B cell (primary cell): ENCODE measurements at regions not wholly inside any gene's neighbourhood (a gene's known extent, or its start where the extent isn't known, plus 50 kb on each side); places are given as distances from the start of the nearest gene placed in this dataset.

Source experiments
- ATAC-seq: fragments of 200-7000 bp; cut with Tn5 transposase; one replicate; pipeline ENCODE4 v1.10.0; 2021; ENCODE audit warnings: low read depth, mild to moderate bottlenecking, moderate number of reproducible peaks, moderate library complexity
- CTCF ChIA-PET: fragments of 350-600 bp; sonication (Branson Sonifier 250); formaldehyde crosslinking; loops from one replicate; lab custom pipeline; 2021; ENCODE audit warnings: antibody characterized with exemption, inconsistent platforms; lab: Charles Lee
- POLR2A ChIA-PET: fragments of 350-600 bp; sonication (Branson Sonifier 250); formaldehyde crosslinking; loops from one replicate; lab custom pipeline; 2021; ENCODE audit warnings: antibody characterized with exemption; lab: Charles Lee
- DNase-seq: peaks from one replicate; pipeline ENCODE4 v3.0.0; 2013
- H2AFZ ChIP-seq: 2 replicates; pipeline ENCODE4 v1.6.1; 2012; ENCODE audit warnings: mild to moderate bottlenecking, low read depth, low read length; ENCODE audit not compliant: insufficient read depth, poor library complexity, severe bottlenecking
- H3K27ac ChIP-seq, 2 donors: 1 replicate in 1 of 2; 2 replicates in 1 of 2; pipeline ENCODE4 v1.5.1; 2012 to 2013; ENCODE audit warnings: low read length in 2 of 2, mild to moderate bottlenecking in 2 of 2, moderate library complexity in 1 of 2
- H3K27me3 ChIP-seq, 4 experiments: fragments of 200-600 bp in 1 of 4; sonication (generic) in 1 of 4; replicated peaks in 1 of 4; 1 replicate in 2 of 4; 2 replicates in 2 of 4; pipeline versions ENCODE4 v1.6.1 to v1.7.0; 2013 to 2016; ENCODE audit warnings: low read length in 3 of 4, mild to moderate bottlenecking in 2 of 4, mixed read lengths in 1 of 4, moderate library complexity in 1 of 4; ENCODE audit not compliant: insufficient read depth in 4 of 4, control insufficient read depth in 3 of 4; ENCODE audit errors: control extremely low read depth in 1 of 4
- H3K36me3 ChIP-seq, 2 experiments: replicated peaks in 1 of 2; 1 replicate in 1 of 2; 2 replicates in 1 of 2; pipeline versions ENCODE4 v1.6.1 to v1.7.1; 2013; ENCODE audit warnings: low read length in 1 of 2; ENCODE audit not compliant: insufficient read depth in 2 of 2, control insufficient read depth in 1 of 2; ENCODE audit errors: control extremely low read depth in 1 of 2, extremely low read depth in 1 of 2
- H3K4me1 ChIP-seq, 2 donors: fragments of 200-600 bp in 1 of 2; sonication (generic) in 1 of 2; 1 replicate in 1 of 2; 2 replicates in 1 of 2; pipeline versions ENCODE4 v1.5.1 to v1.6.1; 2013 to 2017; ENCODE audit warnings: low read length in 2 of 2; ENCODE audit not compliant: control insufficient read depth in 2 of 2, insufficient read depth in 2 of 2
- H3K4me2 ChIP-seq: replicated peaks from 2 replicates; pipeline ENCODE3; 2012; ENCODE audit warnings: mild to moderate bottlenecking, low read depth, low read length; ENCODE audit not compliant: poor library complexity, severe bottlenecking
- H3K4me3 ChIP-seq, 5 experiments: fragments of 200-600 bp in 1 of 5; sonication (generic) in 1 of 5; 1 replicate in 3 of 5; 2 replicates in 2 of 5; pipeline versions ENCODE4 v1.5.1 to v1.7.0; 2011 to 2016; ENCODE audit warnings: low read length in 4 of 5, mild to moderate bottlenecking in 4 of 5, low read depth in 2 of 5, control low read depth in 1 of 5, moderate library complexity in 1 of 5; ENCODE audit not compliant: insufficient read depth in 1 of 5; ENCODE audit errors: control extremely low read depth in 1 of 5, extremely low read depth in 1 of 5
- H3K79me2 ChIP-seq: fragments of 200-600 bp; sonication (generic); one replicate; pipeline ENCODE4 v1.6.0; 2016; ENCODE audit warnings: low read length; ENCODE audit not compliant: control insufficient read depth, insufficient read depth
- H3K9ac ChIP-seq: fragments of 200-600 bp; sonication (generic); 2 replicates; pipeline ENCODE4 v1.6.1; 2017; ENCODE audit warnings: mild to moderate bottlenecking, low read length, moderate library complexity
- H3K9me3 ChIP-seq, 3 donors: one replicate each; pipeline versions ENCODE4 v1.6.1 to v1.7.1; 2013; ENCODE audit warnings: low read length in 2 of 3; ENCODE audit not compliant: control insufficient read depth in 2 of 3, insufficient read depth in 1 of 3; ENCODE audit errors: control extremely low read depth in 1 of 3
- H4K20me1 ChIP-seq: 2 replicates; pipeline ENCODE4 v1.6.0; 2012; ENCODE audit warnings: mild to moderate bottlenecking, low read length; ENCODE audit not compliant: insufficient read depth, control insufficient read depth, poor library complexity, severe bottlenecking
- H3K27ac Mint-ChIP-seq: one replicate; pipeline ENCODE4 v1.8.0; 2021; ENCODE audit warnings: mixed read lengths
- H3K27me3 Mint-ChIP-seq: one replicate; pipeline ENCODE4 v1.8.0; 2021; ENCODE audit warnings: mixed read lengths
- H3K4me1 Mint-ChIP-seq: one replicate; pipeline ENCODE4 v1.8.0; 2021; ENCODE audit warnings: mixed read lengths
- H3K4me3 Mint-ChIP-seq: one replicate; pipeline ENCODE4 v1.8.0; 2021; ENCODE audit warnings: mixed read lengths
- H3K9me3 Mint-ChIP-seq: one replicate; pipeline ENCODE4 v1.8.0; 2022; ENCODE audit warnings: mixed read lengths; ENCODE audit not compliant: insufficient read depth
- CTCF ChIP-seq: fragments of 200-600 bp; IDR thresholded peaks from one replicate; pipeline ENCODE4 v1.8.0; 2022; ENCODE audit warnings: antibody characterized with exemption, mild to moderate bottlenecking
- EZH2 ChIP-seq: IDR thresholded peaks from 2 replicates; pipeline ENCODE4 v1.6.1; 2012; ENCODE audit warnings: borderline replicate concordance, low read depth, mild to moderate bottlenecking, moderate library complexity, low read length; ENCODE audit not compliant: insufficient read depth, poor library complexity, severe bottlenecking
- WGBS: methylation state at CpG from one replicate; pipeline ENCODE4 v1.1.5; 2013; ENCODE audit warnings: missing lambda C conversion rate; ENCODE audit not compliant: insufficient coverage; 5-methylcytosine and 5-hydroxymethylcytosine counted together
- intact Hi-C: fragments of 100-400 bp; cut with micrococcal nuclease; formaldehyde crosslinking; loops from one replicate; pipeline ENCODE4 v1.10.0; 2022

DNA sequence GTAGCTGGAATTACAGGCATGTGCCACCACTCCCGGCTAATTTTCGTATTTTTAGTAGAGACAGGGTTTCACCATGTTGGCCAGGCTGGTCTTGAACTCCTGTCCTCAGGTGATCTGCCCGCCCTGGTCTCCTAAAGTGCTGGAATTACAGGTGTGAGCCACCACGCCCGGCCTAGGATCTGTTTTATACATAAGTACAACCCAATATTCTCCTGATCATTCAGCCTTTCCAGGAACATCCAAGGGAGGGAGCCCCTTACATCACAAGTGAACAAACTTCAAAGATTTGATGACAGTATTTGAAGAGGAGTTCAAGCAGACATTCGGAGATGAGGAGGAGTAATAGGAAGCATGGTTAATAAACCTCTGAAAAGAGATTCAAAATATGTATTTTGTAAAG lies 54.9 kb upstream of the RAB3GAP2 start:
- 100% methylated on average over 3 of the region's 6 CpGs for WGBS
- no peak overlapping the region for H3K4me3 Mint-ChIP-seq
- H3K27ac ChIP-seq = no peak overlapping the region
- H3K27ac Mint-ChIP-seq = no peak overlapping the region
- POLR2A ChIA-PET = no interaction called here
- intact Hi-C loops = no loop called here
- CTCF ChIA-PET = no interaction called here
- no peaks in the 10 kb centered on the region for H3K4me1 Mint-ChIP-seq
- no peaks in the 10 kb centered on the region for H3K9me3 Mint-ChIP-seq
- H3K27me3 Mint-ChIP-seq = peaks cover 8% of the 10 kb centered on the region
- DNase-seq (no peak), ATAC-seq (no peak)
- H3K4me1 ChIP-seq = no peaks in the 10 kb centered on the region
- H3K79me2 ChIP-seq = no peaks in the 10 kb centered on the region
- no peak for TF ChIP-seq EZH2
- TF ChIP-seq CTCF = no peak
- H3K27me3 ChIP-seq = peaks cover 0 to 3% (median 0%) of the 10 kb centered on the region in 4 experiments
- H3K4me3 ChIP-seq = no peak overlapping the region
- no peaks in the 10 kb centered on the region for H3K36me3 ChIP-seq
- no peak overlapping the region for H3K4me2 ChIP-seq
- no peak overlapping the region for H3K9ac ChIP-seq
- no peaks in the 10 kb centered on the region for H4K20me1 ChIP-seq
- H3K9me3 ChIP-seq = no peaks in the 10 kb centered on the region
- H2AFZ ChIP-seq = no peak overlapping the region

GRCh38 chr1:220326578-220326977 lies 54.3 kb upstream of the RAB3GAP2 start:
- no peaks in the 10 kb centered on the region for H3K4me1 Mint-ChIP-seq
- TF ChIP-seq EZH2 (no peak), CTCF (no peak)
- no peaks in the 10 kb centered on the region for H4K20me1 ChIP-seq
- no peaks in the 10 kb centered on the region for H3K36me3 ChIP-seq
- H3K9me3 Mint-ChIP-seq = no peaks in the 10 kb centered on the region
- H3K4me3 Mint-ChIP-seq = no peak overlapping the region
- H2AFZ ChIP-seq = no peak overlapping the region
- ATAC-seq (no peak), DNase-seq (no peak)
- no peak overlapping the region for H3K27ac ChIP-seq
- peaks cover 8% of the 10 kb centered on the region for H3K27me3 Mint-ChIP-seq
- H3K27me3 ChIP-seq = peaks cover 0 to 3% (median 0%) of the 10 kb centered on the region in 4 experiments
- WGBS = 100% methylated on average over 2 of the region's 2 CpGs
- CTCF ChIA-PET = no interaction called here
- intact Hi-C loops = no loop called here
- no peak overlapping the region for H3K27ac Mint-ChIP-seq
- H3K79me2 ChIP-seq = no peaks in the 10 kb centered on the region
- H3K4me1 ChIP-seq = no peaks in the 10 kb centered on the region
- no peak overlapping the region for H3K9ac ChIP-seq
- H3K4me2 ChIP-seq = no peak overlapping the region
- H3K4me3 ChIP-seq = no peak overlapping the region
- POLR2A ChIA-PET = no interaction called here
- no peaks in the 10 kb centered on the region for H3K9me3 ChIP-seq
